Brain microvascular endothelial cell (primary cell): ENCODE measurements at regions not wholly inside any gene's neighbourhood (a gene's known extent, or its start where the extent isn't known, plus 50 kb on each side); places are given as distances from the start of the nearest gene placed in this dataset.
A peak's percentile ranks its signal among the peaks of the same experiment; 100 is the strongest.

Source experiments
- DNase-seq: peaks from one replicate; pipeline ENCODE4 v3.0.0-alpha.2; 2020
- H3K27ac ChIP-seq: fragments of 250-450 bp; sonication (Bioruptor Pico); 2 replicates; pipeline ENCODE4 v1.5.1; 2020; ENCODE audit warnings: mild to moderate bottlenecking, moderate library complexity
- H3K27me3 ChIP-seq: fragments of 250-450 bp; sonication (Bioruptor Pico); replicated peaks from 2 replicates; pipeline ENCODE4 v1.5.1; 2020; ENCODE audit warnings: mild to moderate bottlenecking
- H3K36me3 ChIP-seq: fragments of 250-450 bp; sonication (Bioruptor Pico); replicated peaks from 2 replicates; pipeline ENCODE4 v1.5.1; 2020; ENCODE audit warnings: mild to moderate bottlenecking
- H3K4me3 ChIP-seq: 2 replicates; pipeline ENCODE4 v1.5.1; 2011; ENCODE audit warnings: low read depth, mild to moderate bottlenecking, control low read depth, low read length, moderate library complexity
- CTCF ChIP-seq: IDR thresholded peaks from 2 replicates; pipeline ENCODE4 v1.5.1; 2011; ENCODE audit warnings: low read depth, mild to moderate bottlenecking, moderate library complexity, low read length, control low read depth, inconsistent platforms; ENCODE audit errors: missing control alignments
- in situ Hi-C: cut with HindIII; loops from 2 replicates; pipeline ENCODE4 v1.10.0; 2017; ENCODE audit warnings: low sequenced_read_pairs, low pct_ligation_motif_present

- H3K36me3 ChIP-seq = no peaks in the 10 kb centered on the region
- H3K4me3 ChIP-seq = no peak overlapping the region
- no peak for TF ChIP-seq CTCF
- DNase-seq = no peak
- in situ Hi-C loops = no loop called here
- H3K27ac ChIP-seq = peak overlapping the region; percentile 54
- no peaks in the 10 kb centered on the region for H3K27me3 ChIP-seq
Observed at GRCh38 chr13:77979721-77980385, 61.2 kb upstream of the EDNRB start.

- TF ChIP-seq CTCF = no peak
- in situ Hi-C loops = no loop called here
- DNase-seq = no peak
Observed at GRCh38 chr13:77975358-77976042, 56.9 kb upstream of the EDNRB start.

GRCh38 chr13:77969299-77969698, 50.7 kb upstream of the EDNRB start:
- Histone ChIP-seq H3K27ac (no peak overlapping the region), H3K36me3 (no peaks in the 10 kb centered on the region), H3K27me3 (no peaks in the 10 kb centered on the region), H3K4me3 (no peak overlapping the region)
- no peak for DNase-seq
- in situ Hi-C loops = no loop called here
- TF ChIP-seq CTCF = no peak

More at GRCh38 chr13:77975358-77976042, 56.9 kb upstream of the EDNRB start:
- H3K36me3 ChIP-seq = no peaks in the 10 kb centered on the region
- no peak overlapping the region for H3K27ac ChIP-seq
- H3K4me3 ChIP-seq = no peak overlapping the region
- H3K27me3 ChIP-seq = no peaks in the 10 kb centered on the region
